ENCODE measurements at regions not wholly inside any gene's neighbourhood (a gene's known extent, or its start where the extent isn't known, plus 50 kb on each side); places are given as distances from the start of the nearest gene placed in this dataset.

GRCh38 chr11:91955206-91955605 lies 269.4 kb upstream of the FAT3 start:
- H3K9me3 Mint-ChIP-seq, result peaks cover 4% of the 10 kb centered on the region
- no peaks in the 10 kb centered on the region for H3K27me3 Mint-ChIP-seq
- POLR2A ChIA-PET, result no interaction called here
- ATAC-seq (ENCODE audit: low read depth) (no peak), DNase-seq (no peak)
- H3K4me1 Mint-ChIP-seq, result no peaks in the 10 kb centered on the region
- H3K27ac Mint-ChIP-seq, result no peak overlapping the region
- no peak overlapping the region for H3K4me3 Mint-ChIP-seq
- H3K36me3 Mint-ChIP-seq, result no peaks in the 10 kb centered on the region

- H3K36me3 Mint-ChIP-seq, result no peaks in the 10 kb centered on the region
- no peak for DNase-seq
- no peaks in the 10 kb centered on the region for H3K4me1 Mint-ChIP-seq
- H3K27me3 Mint-ChIP-seq, result no peaks in the 10 kb centered on the region
- H3K4me3 Mint-ChIP-seq, result no peak overlapping the region
- no peak overlapping the region for H3K27ac Mint-ChIP-seq
- POLR2A ChIA-PET, result no interaction called here
- no peaks in the 10 kb centered on the region for H3K9me3 Mint-ChIP-seq
- no peak for ATAC-seq (ENCODE audit: low read depth)
These were observed 272.6 kb upstream of the FAT3 start for GRCh38 chr11:91952056-91952455.

- POLR2A ChIA-PET, result no interaction called here
These were observed 277.3 kb upstream of the FAT3 start for GRCh38 chr11:91947215-91947820.

GRCh38 chr11:91946397-91946951 lies 278.1 kb upstream of the FAT3 start:
- DNase-seq (no peak), ATAC-seq (ENCODE audit: low read depth) (no peak)
- Mint-ChIP-seq H3K4me3 (no peak overlapping the region), H3K9me3 (no peaks in the 10 kb centered on the region), H3K4me1 (no peaks in the 10 kb centered on the region), H3K27me3 (no peaks in the 10 kb centered on the region), H3K36me3 (no peaks in the 10 kb centered on the region), H3K27ac (no peak overlapping the region)
- POLR2A ChIA-PET, result no interaction called here

More at GRCh38 chr11:91947215-91947820, 277.3 kb upstream of the FAT3 start:
- Mint-ChIP-seq H3K4me3 (no peak overlapping the region), H3K27ac (no peak overlapping the region), H3K36me3 (no peaks in the 10 kb centered on the region), H3K27me3 (no peaks in the 10 kb centered on the region), H3K4me1 (no peaks in the 10 kb centered on the region), H3K9me3 (no peaks in the 10 kb centered on the region)
- DNase-seq (no peak), ATAC-seq (ENCODE audit: low read depth) (no peak)

- no peaks in the 10 kb centered on the region for H3K27me3 Mint-ChIP-seq
- H3K4me1 Mint-ChIP-seq, result no peaks in the 10 kb centered on the region
- no peaks in the 10 kb centered on the region for H3K9me3 Mint-ChIP-seq
- no peak overlapping the region for H3K4me3 Mint-ChIP-seq
- POLR2A ChIA-PET, result no interaction called here
- H3K27ac Mint-ChIP-seq, result no peak overlapping the region
- ATAC-seq (ENCODE audit: low read depth) (no peak), DNase-seq (no peak)
- H3K36me3 Mint-ChIP-seq, result no peaks in the 10 kb centered on the region
These were observed 289.5 kb upstream of the FAT3 start for GRCh38 chr11:91935120-91935519.

GRCh38 chr11:91932151-91932821 lies 292.3 kb upstream of the FAT3 start:
- Mint-ChIP-seq H3K27me3 (no peaks in the 10 kb centered on the region), H3K4me3 (no peak overlapping the region), H3K4me1 (no peaks in the 10 kb centered on the region), H3K36me3 (no peaks in the 10 kb centered on the region), H3K9me3 (no peaks in the 10 kb centered on the region), H3K27ac (no peak overlapping the region)
- no peak for DNase-seq
- ATAC-seq (ENCODE audit: low read depth), result no peak
- POLR2A ChIA-PET, result no interaction called here

- Mint-ChIP-seq H3K4me3 (no peak overlapping the region), H3K9me3 (peaks cover 2% of the 10 kb centered on the region), H3K27me3 (no peaks in the 10 kb centered on the region), H3K27ac (no peak overlapping the region), H3K4me1 (no peaks in the 10 kb centered on the region), H3K36me3 (no peaks in the 10 kb centered on the region)
- POLR2A ChIA-PET, result no interaction called here
- DNase-seq, result no peak
- ATAC-seq (ENCODE audit: low read depth), result no peak
These were observed 297.2 kb upstream of the FAT3 start for GRCh38 chr11:91927448-91927847.

- ATAC-seq (ENCODE audit: low read depth), result no peak
- no peak overlapping the region for H3K27ac Mint-ChIP-seq
These were observed 297.7 kb upstream of the FAT3 start for GRCh38 chr11:91926965-91927364.

GRCh38 chr11:91922846-91923245 lies 301.8 kb upstream of the FAT3 start:
- Mint-ChIP-seq H3K4me3 (no peak overlapping the region), H3K9me3 (peaks cover 5% of the 10 kb centered on the region), H3K4me1 (no peaks in the 10 kb centered on the region), H3K27me3 (no peaks in the 10 kb centered on the region), H3K27ac (no peak overlapping the region), H3K36me3 (no peaks in the 10 kb centered on the region)
- DNase-seq, result no peak
- POLR2A ChIA-PET, result no interaction called here
- ATAC-seq (ENCODE audit: low read depth), result no peak

More at GRCh38 chr11:91926965-91927364, 297.7 kb upstream of the FAT3 start:
- Mint-ChIP-seq H3K9me3 (peaks cover 2% of the 10 kb centered on the region), H3K27me3 (no peaks in the 10 kb centered on the region), H3K4me3 (no peak overlapping the region), H3K4me1 (no peaks in the 10 kb centered on the region), H3K36me3 (no peaks in the 10 kb centered on the region)
- POLR2A ChIA-PET, result no interaction called here
- DNase-seq, result no peak

- Mint-ChIP-seq H3K4me3 (no peak overlapping the region), H3K27ac (no peak overlapping the region), H3K36me3 (no peaks in the 10 kb centered on the region), H3K27me3 (no peaks in the 10 kb centered on the region), H3K4me1 (no peaks in the 10 kb centered on the region), H3K9me3 (peaks cover 5% of the 10 kb centered on the region)
- no peak for DNase-seq
- POLR2A ChIA-PET, result no interaction called here
- no peak for ATAC-seq (ENCODE audit: low read depth)
These were observed 302.6 kb upstream of the FAT3 start for GRCh38 chr11:91921974-91922373.

- H3K4me1 Mint-ChIP-seq, result no peaks in the 10 kb centered on the region
- H3K9me3 Mint-ChIP-seq, result peaks cover 5% of the 10 kb centered on the region
- no peaks in the 10 kb centered on the region for H3K36me3 Mint-ChIP-seq
- H3K27me3 Mint-ChIP-seq, result no peaks in the 10 kb centered on the region
- no peak for ATAC-seq (ENCODE audit: low read depth)
- no peak overlapping the region for H3K4me3 Mint-ChIP-seq
- no peak overlapping the region for H3K27ac Mint-ChIP-seq
- POLR2A ChIA-PET, result no interaction called here
- no peak for DNase-seq
These were observed 311.2 kb upstream of the FAT3 start for GRCh38 chr11:91913407-91913806.

- peaks cover 5% of the 10 kb centered on the region for H3K9me3 Mint-ChIP-seq
- DNase-seq, result no peak
- no peaks in the 10 kb centered on the region for H3K36me3 Mint-ChIP-seq
- POLR2A ChIA-PET, result no interaction called here
- H3K4me1 Mint-ChIP-seq, result no peaks in the 10 kb centered on the region
- no peak overlapping the region for H3K4me3 Mint-ChIP-seq
- no peak overlapping the region for H3K27ac Mint-ChIP-seq
- ATAC-seq (ENCODE audit: low read depth), result no peak
- no peaks in the 10 kb centered on the region for H3K27me3 Mint-ChIP-seq
These were observed 312.3 kb upstream of the FAT3 start for GRCh38 chr11:91912322-91912721.

- H3K4me3 Mint-ChIP-seq, result no peak overlapping the region
- H3K4me1 Mint-ChIP-seq, result no peaks in the 10 kb centered on the region
- H3K9me3 Mint-ChIP-seq, result peaks cover 4% of the 10 kb centered on the region
- H3K27ac Mint-ChIP-seq, result no peak overlapping the region
- POLR2A ChIA-PET, result no interaction called here
- H3K27me3 Mint-ChIP-seq, result no peaks in the 10 kb centered on the region
- ATAC-seq (ENCODE audit: low read depth) (no peak), DNase-seq (no peak)
- no peaks in the 10 kb centered on the region for H3K36me3 Mint-ChIP-seq
These were observed 317.6 kb upstream of the FAT3 start for GRCh38 chr11:91906871-91907624.

All from activated naive CD8-positive, alpha-beta T cell treated with anti-CD3 and anti-CD28 coated beads, Interleukin-2, amount 10 ng/mL, durations not matched to agents 7 days and 5 days (primary cell).